NCI-H2196 (cell line): ENCODE measurements at regions not wholly inside any gene's neighbourhood (a gene's known extent, or its start where the extent isn't known, plus 50 kb on each side); places are given as distances from the start of the nearest gene placed in this dataset.
"Not testable (repeated sequence)": the region's sequence is repeated elsewhere in the genome, so short reads cannot be mapped to it uniquely, and the experiment has no call there.

Source experiments
- DNase-seq: peaks from one replicate; lab custom pipeline; 2025; ENCODE audit not compliant: unreplicated experiment; lab: John Stamatoyannopoulos, UW

- no peak for DNase-seq
Measured at GRCh38 chr7:81007051-81007450, 88.2 kb upstream of the SEMA3C start.

- no peak for DNase-seq
Measured at GRCh38 chr7:81005254-81005653, 86.4 kb upstream of the SEMA3C start.

- no peak for DNase-seq
Measured at GRCh38 chr7:81004098-81004497, 85.2 kb upstream of the SEMA3C start.

- DNase-seq, result no peak
Measured at GRCh38 chr7:81003326-81003725, 84.5 kb upstream of the SEMA3C start.

GRCh38 chr7:81002421-81002820, 83.6 kb upstream of the SEMA3C start:
- no peak for DNase-seq

GRCh38 chr7:80999771-81000170, 80.9 kb upstream of the SEMA3C start:
- no peak for DNase-seq

GRCh38 chr7:80999100-80999499, 80.2 kb upstream of the SEMA3C start:
- DNase-seq, result no peak

GRCh38 chr7:80997841-80998240, 79.0 kb upstream of the SEMA3C start:
- no peak for DNase-seq

- not testable (repeated sequence) for DNase-seq
Measured at GRCh38 chr7:80996236-80996635, 77.4 kb upstream of the SEMA3C start.

GRCh38 chr7:80991654-80992053, 72.8 kb upstream of the SEMA3C start:
- no peak for DNase-seq

- DNase-seq, result no peak
Measured at GRCh38 chr7:80984619-80985018, 65.8 kb upstream of the SEMA3C start.

- no peak for DNase-seq
Measured at GRCh38 chr7:80981405-80981804, 62.6 kb upstream of the SEMA3C start.

GRCh38 chr7:80977751-80978150, 58.9 kb upstream of the SEMA3C start:
- no peak for DNase-seq

- DNase-seq, result no peak
Measured at GRCh38 chr7:80974396-80975358, 55.8 kb upstream of the SEMA3C start.

- DNase-seq, result no peak
Measured at GRCh38 chr7:80971225-80971624, 52.4 kb upstream of the SEMA3C start.
